ENCODE measurements at regions not wholly inside any gene's neighbourhood (a gene's known extent, or its start where the extent isn't known, plus 50 kb on each side); places are given as distances from the start of the nearest gene placed in this dataset.
"Not testable (repeated sequence)": the region's sequence is repeated elsewhere in the genome, so short reads cannot be mapped to it uniquely, and the experiment has no call there.

GRCh38 chr18:70411876-70412435, 123.1 kb downstream of the SOCS6 start:
- no peak for DNase-seq

- no peak for DNase-seq
These were observed 122.5 kb downstream of the SOCS6 start for GRCh38 chr18:70411307-70411706.

- DNase-seq, result no peak
These were observed 116.2 kb downstream of the SOCS6 start for GRCh38 chr18:70405052-70405451.

GRCh38 chr18:70400476-70400875, 111.6 kb downstream of the SOCS6 start:
- no peak for DNase-seq

GRCh38 chr18:70398076-70398475, 109.2 kb downstream of the SOCS6 start:
- no peak for DNase-seq

GRCh38 chr18:70397259-70397925, 108.5 kb downstream of the SOCS6 start:
- no peak for DNase-seq

GRCh38 chr18:70395771-70396170, 106.9 kb downstream of the SOCS6 start:
- not testable (repeated sequence) for DNase-seq

- no peak for DNase-seq
These were observed 105.8 kb downstream of the SOCS6 start for GRCh38 chr18:70394672-70395071.

- no peak for DNase-seq
These were observed 101.7 kb downstream of the SOCS6 start for GRCh38 chr18:70390371-70391090.

- DNase-seq, result not testable (repeated sequence)
These were observed 100.2 kb downstream of the SOCS6 start for GRCh38 chr18:70389036-70389435.

GRCh38 chr18:70387027-70387426, 98.2 kb downstream of the SOCS6 start:
- DNase-seq, result no peak

- DNase-seq, result no peak
These were observed 97.7 kb downstream of the SOCS6 start for GRCh38 chr18:70386582-70386981.

GRCh38 chr18:70385474-70385873, 96.6 kb downstream of the SOCS6 start:
- DNase-seq, result no peak

GRCh38 chr18:70384181-70384790, 95.4 kb downstream of the SOCS6 start:
- DNase-seq, result no peak

GRCh38 chr18:70382992-70383717, 94.3 kb downstream of the SOCS6 start:
- no peak for DNase-seq

GRCh38 chr18:70382017-70382416, 93.2 kb downstream of the SOCS6 start:
- DNase-seq, result no peak

- no peak for DNase-seq
These were observed 92.4 kb downstream of the SOCS6 start for GRCh38 chr18:70380915-70381896.

Measured in activated CD4-positive, alpha-beta T cell treated with anti-CD3 and anti-CD28 coated beads for 4 hours (primary cell).